GM23338 (cell line): ENCODE measurements at regions not wholly inside any gene's neighbourhood (a gene's known extent, or its start where the extent isn't known, plus 50 kb on each side); places are given as distances from the start of the nearest gene placed in this dataset.

ENCODE experiments used
- ATAC-seq: fragments of 200-7000 bp; cut with Tn5 transposase; 3 replicates; pipeline ENCODE4 v1.9.1; 2020
- DNase-seq: peaks from one replicate; pipeline ENCODE4 v3.0.0-alpha.2; 2015; ENCODE audit warnings: low spot score
- H2AFZ ChIP-seq: fragments of 200-600 bp; sonication (generic); 2 replicates; pipeline ENCODE4 v1.8.0; 2016; ENCODE audit warnings: antibody characterized with exemption, mild to moderate bottlenecking, moderate library complexity
- H3F3A ChIP-seq: fragments of 200-600 bp; sonication (generic); replicated peaks from 2 replicates; pipeline ENCODE4 v1.8.0; 2017; ENCODE audit warnings: antibody characterized with exemption, mixed run types, low read depth
- H3K27ac ChIP-seq: fragments of 200-600 bp; sonication (generic); 2 replicates; pipeline ENCODE4 v1.6.1; 2016; ENCODE audit warnings: low read depth
- H3K27me3 ChIP-seq: fragments of 200-600 bp; sonication (generic); 2 replicates; pipeline ENCODE4 v1.8.0; 2016; ENCODE audit warnings: mild to moderate bottlenecking, mixed run types, moderate library complexity; ENCODE audit not compliant: insufficient read depth
- H3K36me3 ChIP-seq: fragments of 200-600 bp; sonication (generic); 2 replicates; pipeline ENCODE4 v1.8.0; 2016; ENCODE audit warnings: mild to moderate bottlenecking; ENCODE audit not compliant: insufficient read depth
- H3K4me1 ChIP-seq: fragments of 200-600 bp; sonication (generic); 2 replicates; pipeline ENCODE4 v1.8.0; 2016; ENCODE audit warnings: mild to moderate bottlenecking, moderate library complexity; ENCODE audit not compliant: insufficient read depth
- H3K4me2 ChIP-seq: fragments of 200-600 bp; sonication (generic); 2 replicates; pipeline ENCODE4 v1.7.1; 2017; ENCODE audit warnings: mixed run types
- H3K4me3 ChIP-seq: fragments of 200-600 bp; sonication (generic); 2 replicates; pipeline ENCODE4 v1.6.1; 2016; ENCODE audit warnings: mixed run types
- H3K79me2 ChIP-seq: fragments of 200-600 bp; sonication (generic); replicated peaks from 2 replicates; pipeline ENCODE4 v1.8.0; 2017; ENCODE audit warnings: mild to moderate bottlenecking; ENCODE audit not compliant: insufficient read depth
- H3K9me2 ChIP-seq: fragments of 200-600 bp; sonication (generic); 2 replicates; pipeline ENCODE4 v1.8.0; 2017; ENCODE audit not compliant: insufficient read depth
- H4K20me1 ChIP-seq: fragments of 200-600 bp; sonication (generic); replicated peaks from 2 replicates; pipeline ENCODE4 v1.8.0; 2017; ENCODE audit warnings: mild to moderate bottlenecking; ENCODE audit not compliant: insufficient read depth
- H3K27ac Mint-ChIP-seq: 2 replicates; pipeline ENCODE4 v1.8.0; 2020; ENCODE audit warnings: inconsistent platforms, mild to moderate bottlenecking, moderate library complexity, mixed read lengths
- H3K27me3 Mint-ChIP-seq: 3 replicates; pipeline ENCODE4 v1.8.0; 2022; ENCODE audit warnings: low read depth, mild to moderate bottlenecking, moderate library complexity, mixed read lengths, inconsistent platforms; ENCODE audit not compliant: insufficient read depth, poor library complexity
- H3K36me3 Mint-ChIP-seq: 3 replicates; pipeline ENCODE4 v1.8.0; 2021; ENCODE audit warnings: low read depth, mild to moderate bottlenecking, inconsistent platforms, moderate library complexity, mixed read lengths
- H3K4me1 Mint-ChIP-seq: 3 replicates; pipeline ENCODE4 v1.8.0; 2020; ENCODE audit warnings: mild to moderate bottlenecking, inconsistent platforms, mixed read lengths
- H3K4me3 Mint-ChIP-seq: 3 replicates; pipeline ENCODE4 v1.8.0; 2021; ENCODE audit warnings: moderate library complexity, mild to moderate bottlenecking, inconsistent platforms, mixed read lengths
- H3K9me3 Mint-ChIP-seq: 3 replicates; pipeline ENCODE4 v1.8.0; 2020; ENCODE audit warnings: moderate library complexity, mild to moderate bottlenecking, inconsistent platforms, mixed read lengths
- CREB1 ChIP-seq: fragments of 250-450 bp; sonication (Bioruptor Pico); IDR thresholded peaks from 2 replicates; pipeline ENCODE4 v1.5.0; 2020; ENCODE audit warnings: low read depth, mild to moderate bottlenecking, moderate library complexity
- CTCF ChIP-seq, 2 experiments: fragments of 200-600 bp in 1 of 2; sonication (generic) in 1 of 2; conservative IDR thresholded peaks; 2 replicates each; pipeline versions ENCODE4 v1.5.1 to v1.6.1; 2016 to 2017; ENCODE audit warnings: antibody characterized with exemption in 2 of 2, low read depth in 2 of 2, mild to moderate bottlenecking in 2 of 2, moderate library complexity in 1 of 2
- ETS1 ChIP-seq: IDR thresholded peaks from 2 replicates; pipeline ENCODE4 v1.6.1; 2016; ENCODE audit warnings: antibody characterized with exemption
- EZH2 ChIP-seq: fragments of 200-600 bp; sonication (generic); IDR thresholded peaks from one replicate; pipeline ENCODE4 v1.8.0; 2017; ENCODE audit warnings: antibody characterized with exemption, mild to moderate bottlenecking, low read depth; ENCODE audit not compliant: unreplicated experiment
- EZH2phosphoT487 ChIP-seq: fragments of 200-600 bp; sonication (generic); IDR thresholded peaks from one replicate; pipeline ENCODE4 v1.8.1; 2018; ENCODE audit warnings: antibody characterized with exemption; ENCODE audit not compliant: unreplicated experiment
- JUNB ChIP-seq: IDR thresholded peaks from one replicate; pipeline ENCODE4 v1.6.1; 2016; ENCODE audit warnings: antibody characterized with exemption; ENCODE audit not compliant: unreplicated experiment
- NANOG ChIP-seq: IDR thresholded peaks from 2 replicates; pipeline ENCODE4 v1.6.1; 2016; ENCODE audit warnings: antibody characterized with exemption, borderline replicate concordance
- POLR2AphosphoS5 ChIP-seq: IDR thresholded peaks from 2 replicates; pipeline ENCODE4 v1.6.1; 2016; ENCODE audit warnings: antibody characterized with exemption, low read depth
- REST ChIP-seq: IDR thresholded peaks from one replicate; pipeline ENCODE4 v1.6.1; 2018; ENCODE audit warnings: antibody characterized with exemption; ENCODE audit not compliant: unreplicated experiment
- STAT1 ChIP-seq: IDR thresholded peaks from one replicate; pipeline ENCODE4 v1.6.1; 2016; ENCODE audit warnings: antibody characterized with exemption; ENCODE audit not compliant: unreplicated experiment
- ZNF114 ChIP-seq: fragments of 250-450 bp; sonication (Bioruptor Pico); IDR thresholded peaks from 2 replicates; pipeline ENCODE4 v1.5.0; 2020; ENCODE audit warnings: mild to moderate bottlenecking, moderate library complexity
- ZNF331 ChIP-seq: fragments of 250-450 bp; sonication (Bioruptor Pico); IDR thresholded peaks from 2 replicates; pipeline ENCODE4 v1.5.0; 2020; ENCODE audit warnings: low read depth, mild to moderate bottlenecking, moderate library complexity
- ZNF462 ChIP-seq: fragments of 250-450 bp; sonication (Bioruptor Pico); IDR thresholded peaks from 2 replicates; pipeline ENCODE4 v1.5.0; 2020; ENCODE audit warnings: mild to moderate bottlenecking, moderate library complexity

GRCh38 chr10:128362514-128362913, 236.3 kb upstream of the MKI67 start:
- peaks cover 2% of the 10 kb centered on the region; the same call in 2 of the 3 replicates for H3K9me3 Mint-ChIP-seq
- no peaks in the 10 kb centered on the region for H3K27me3 ChIP-seq
- no peaks in the 10 kb centered on the region for H3K4me1 ChIP-seq
- H3K9me2 ChIP-seq, result no peaks in the 10 kb centered on the region; the same call in 1 of the 2 replicates
- H2AFZ ChIP-seq, result no peak overlapping the region
- H3K4me3 Mint-ChIP-seq, result no peak overlapping the region
- H3K4me1 Mint-ChIP-seq, result no peaks in the 10 kb centered on the region
- H3K36me3 ChIP-seq, result no peaks in the 10 kb centered on the region
- H3F3A ChIP-seq, result no peaks in the 10 kb centered on the region
- no peak overlapping the region for H3K27ac Mint-ChIP-seq
- no peaks in the 10 kb centered on the region for H4K20me1 ChIP-seq
- H3K4me3 ChIP-seq, result no peak overlapping the region
- peaks cover 2% of the 10 kb centered on the region for H3K27me3 Mint-ChIP-seq
- H3K4me2 ChIP-seq, result no peak overlapping the region
- no peaks in the 10 kb centered on the region for H3K79me2 ChIP-seq
- no peak for ATAC-seq
- TF ChIP-seq STAT1 (no peak), JUNB (no peak), NANOG (no peak), ZNF462 (CRISPR knock-in tag) (no peak), CTCF (conservative IDR thresholded peaks at IDR 0.05; ENCODE audit: low read depth in 2 of 2) (no peak), ETS1 (no peak), ZNF114 (CRISPR knock-in tag) (no peak), POLR2AphosphoS5 (no peak), EZH2 (no peak), REST (no peak), ZNF331 (CRISPR knock-in tag) (no peak), CREB1 (CRISPR knock-in tag) (no peak), EZH2phosphoT487 (no peak)
- H3K27ac ChIP-seq, result no peak overlapping the region
- H3K36me3 Mint-ChIP-seq, result no peaks in the 10 kb centered on the region; the same call in 2 of the 3 replicates
- no peak for DNase-seq
